HCT116 (cell line): ENCODE measurements at regions not wholly inside any gene's neighbourhood (a gene's known extent, or its start where the extent isn't known, plus 50 kb on each side); places are given as distances from the start of the nearest gene placed in this dataset.

Experiments used
- ATAC-seq: fragments of 200-7000 bp; cut with Tn5 transposase; 2 replicates; pipeline ENCODE4 v1.9.1; 2020; ENCODE audit warnings: mild to moderate bottlenecking, moderate library complexity
- BruUV-seq: library from RNA; stranded (reverse); fragments of 400-500 nt; replicated peaks from 2 replicates; lab custom pipeline; 2021; lab: Mats Ljungman, UMichigan
- CTCF ChIA-PET: fragments of 300-600 bp; sonication (Branson Sonifier 250); formaldehyde crosslinking; loops from one replicate; lab custom pipeline; 2021; ENCODE audit warnings: antibody characterized with exemption; lab: Charles Lee
- POLR2A ChIA-PET: fragments of 300-600, 350-600 bp; sonication (Branson Sonifier 250); formaldehyde crosslinking; loops from one replicate; lab custom pipeline; 2021; ENCODE audit warnings: antibody characterized with exemption; lab: Charles Lee
- RAD21 ChIA-PET, 2 experiments: fragments of 300-600 bp; sonication (Branson Sonifier 250); formaldehyde crosslinking; loops; one replicate each; lab custom pipeline; 2023; ENCODE audit warnings: low total read pairs in 2 of 2; ENCODE audit not compliant: uncharacterized antibody in 2 of 2, unreplicated experiment in 2 of 2, low non-redundant PET in 1 of 2; lab: Charles Lee
- DNase-seq: peaks from one replicate; pipeline ENCODE4 v3.0.0-alpha.2; 2010; ENCODE audit warnings: low read depth, low spot score
- H2AFZ ChIP-seq: fragments of 200-600 bp; shearing (Covaris generic), sonication (generic); 2 replicates; pipeline ENCODE4 v1.6.1; 2017; ENCODE audit warnings: low read depth, mixed run types, mixed read lengths, antibody characterized with exemption, low read length; ENCODE audit not compliant: poor library complexity, severe bottlenecking
- H3K27ac ChIP-seq: 2 replicates; pipeline ENCODE4 v1.5.1; 2012; ENCODE audit warnings: low read depth, low read length
- H3K27me3 ChIP-seq: fragments of 200-600 bp; sonication (generic); 2 replicates; pipeline ENCODE4 v1.6.1; 2016; ENCODE audit warnings: mixed run types, low read length, mixed read lengths; ENCODE audit not compliant: insufficient read depth
- H3K36me3 ChIP-seq, 2 experiments: fragments of 200-500 bp in 1 of 2; fragments of 200-600 bp in 1 of 2; sonication (Bioruptor generic) in 1 of 2; sonication (generic) in 1 of 2; 2 replicates each; pipeline versions ENCODE4 v1.5.1 to v1.6.1; 2014 to 2016; ENCODE audit warnings: low read length in 2 of 2, inconsistent platforms in 1 of 2, mixed read lengths in 1 of 2, mixed run types in 1 of 2; ENCODE audit not compliant: insufficient read depth in 2 of 2, control insufficient read depth in 1 of 2
- H3K4me1 ChIP-seq, 2 experiments: fragments of 200-600 bp in 1 of 2; sonication (generic) in 1 of 2; 2 replicates each; pipeline versions ENCODE4 v1.5.1 to v1.6.1; 2012 to 2017; ENCODE audit warnings: low read length in 2 of 2, inconsistent platforms in 1 of 2, mild to moderate bottlenecking in 1 of 2, mixed read lengths in 1 of 2, mixed run types in 1 of 2, moderate library complexity in 1 of 2; ENCODE audit not compliant: insufficient read depth in 2 of 2, control insufficient read depth in 1 of 2
- H3K4me2 ChIP-seq: fragments of 200-600 bp; sonication (generic); 2 replicates; pipeline ENCODE4 v1.6.1; 2017; ENCODE audit warnings: mixed run types, low read length, mixed read lengths
- H3K4me3 ChIP-seq, 2 experiments: fragments of 200-600 bp in 1 of 2; sonication (generic) in 1 of 2; replicated peaks in 1 of 2; 2 replicates each; pipeline ENCODE4 v1.5.1; 2011 to 2016; ENCODE audit warnings: low read length in 2 of 2, control low read depth in 1 of 2, low read depth in 1 of 2, mild to moderate bottlenecking in 1 of 2, mixed read lengths in 1 of 2, mixed run types in 1 of 2
- H3K79me2 ChIP-seq: fragments of 200-600 bp; sonication (generic); 2 replicates; pipeline ENCODE4 v1.6.1; 2017; ENCODE audit warnings: mild to moderate bottlenecking, mixed run types, low read length, moderate library complexity, mixed read lengths; ENCODE audit not compliant: insufficient read depth
- H3K9ac ChIP-seq: fragments of 200-600 bp; sonication (generic); 2 replicates; pipeline ENCODE4 v1.6.1; 2016; ENCODE audit warnings: low read length, mixed read lengths
- H3K9me2 ChIP-seq: fragments of 200-600 bp; sonication (generic), shearing (Covaris generic); 2 replicates; pipeline ENCODE4 v1.6.1; 2017; ENCODE audit warnings: mixed run types, mild to moderate bottlenecking, moderate library complexity; ENCODE audit not compliant: insufficient read depth
- H3K9me3 ChIP-seq, 2 experiments: fragments of 200-500 bp in 1 of 2; fragments of 200-600 bp in 1 of 2; sonication (Bioruptor generic) in 1 of 2; sonication (generic) in 1 of 2; 2 replicates each; pipeline ENCODE4 v1.6.1; 2014 to 2017; ENCODE audit warnings: low read length in 2 of 2, mixed read lengths in 2 of 2, inconsistent platforms in 1 of 2, low read depth in 1 of 2, mild to moderate bottlenecking in 1 of 2, mixed run types in 1 of 2, moderate library complexity in 1 of 2; ENCODE audit not compliant: control insufficient read depth in 1 of 2, insufficient read depth in 1 of 2
- H4K20me1 ChIP-seq: fragments of 200-600 bp; sonication (generic), shearing (Covaris generic); 2 replicates; pipeline ENCODE4 v1.6.1; 2017; ENCODE audit warnings: mixed run types, mild to moderate bottlenecking, moderate library complexity; ENCODE audit not compliant: insufficient read depth
- CBX3 ChIP-seq: IDR thresholded peaks from 2 replicates; pipeline ENCODE4 v1.6.1; 2012; ENCODE audit warnings: low read depth
- ELF1 ChIP-seq: IDR thresholded peaks from 2 replicates; pipeline ENCODE4 v1.6.1; 2012; ENCODE audit warnings: low read depth, borderline replicate concordance
- EZH2 ChIP-seq: fragments of 200-600 bp; sonication (generic); IDR thresholded peaks from 2 replicates; pipeline ENCODE4 v1.6.1; 2017; ENCODE audit warnings: antibody characterized with exemption, mixed run types
- EZH2phosphoT487 ChIP-seq: fragments of 200-600 bp; IDR thresholded peaks from 2 replicates; pipeline ENCODE4 v1.6.1; 2018; ENCODE audit warnings: antibody characterized with exemption, borderline replicate concordance
- FOSL1 ChIP-seq: IDR thresholded peaks from 2 replicates; pipeline ENCODE4 v1.6.1; 2012; ENCODE audit warnings: low read depth
- JUND ChIP-seq: IDR thresholded peaks from 2 replicates; pipeline ENCODE4 v1.6.1; 2012
- POLR2A ChIP-seq: IDR thresholded peaks from 2 replicates; pipeline ENCODE4 v1.7.0; 2011; ENCODE audit warnings: borderline replicate concordance; ENCODE audit not compliant: insufficient read depth, insufficient read length; ENCODE audit errors: extremely low read depth
- POLR2AphosphoS5 ChIP-seq: IDR thresholded peaks from 2 replicates; pipeline ENCODE4 v1.6.1; 2011; ENCODE audit warnings: mild to moderate bottlenecking, low read depth, low read length, moderate library complexity
- RAD21 ChIP-seq: IDR thresholded peaks from 2 replicates; pipeline ENCODE4 v1.6.1; 2012; ENCODE audit warnings: low read depth, mild to moderate bottlenecking
- SIN3A ChIP-seq: IDR thresholded peaks from 2 replicates; pipeline ENCODE4 v1.6.1; 2012; ENCODE audit warnings: low read depth
- SP1 ChIP-seq: IDR thresholded peaks from 2 replicates; pipeline ENCODE4 v1.6.1; 2012; ENCODE audit warnings: low read depth
- SRF ChIP-seq: IDR thresholded peaks from 2 replicates; pipeline ENCODE4 v1.6.1; 2012; ENCODE audit warnings: low read depth
- ZBTB33 ChIP-seq: IDR thresholded peaks from 2 replicates; pipeline ENCODE4 v1.6.1; 2011; ENCODE audit warnings: mild to moderate bottlenecking, low read length, moderate library complexity; ENCODE audit not compliant: insufficient replicate concordance; ENCODE audit errors: extremely low read depth
- ZFX ChIP-seq: fragments of 450-650 bp; IDR thresholded peaks from 2 replicates; pipeline ENCODE4 v1.6.1; 2017
- ZNF274 ChIP-seq: fragments of 200-500 bp; sonication (Bioruptor generic); IDR thresholded peaks from 2 replicates; pipeline ENCODE4 v1.6.1; 2014; ENCODE audit warnings: mild to moderate bottlenecking, low read depth, low read length, inconsistent platforms
- intact Hi-C: fragments of 100-400 bp; cut with micrococcal nuclease; formaldehyde crosslinking; loops from 2 replicates; pipeline ENCODE4 v1.10.0; 2022
- TF ChIP-seq, protein P1 (sequence below): IDR thresholded peaks from 2 replicates; pipeline ENCODE4 v1.6.1; 2012; ENCODE audit warnings: low read depth
- TF ChIP-seq, protein P2 (sequence below): IDR thresholded peaks from 2 replicates; pipeline ENCODE4 v1.6.1; 2012

- no peak for DNase-seq
These were observed 703.9 kb upstream of the CDH2 start for GRCh38 chr18:28880856-28881255.

GRCh38 chr18:28875059-28875458 lies 698.1 kb upstream of the CDH2 start:
- Histone ChIP-seq H2AFZ (no peak overlapping the region), H3K9me2 (no peaks in the 10 kb centered on the region), H3K4me3 (no peak overlapping the region), H3K36me3 (no peaks in the 10 kb centered on the region), H3K79me2 (no peaks in the 10 kb centered on the region), H3K9me3 (0 out of 4 replicates have a peak, but pooled peaks cover 0 to 3% of the 10 kb centered on the region in 2 experiments), H3K9ac (no peak overlapping the region), H3K27me3 (no peaks in the 10 kb centered on the region), H3K4me2 (no peak overlapping the region), H4K20me1 (no peaks in the 10 kb centered on the region), H3K4me1 (no peaks in the 10 kb centered on the region), H3K27ac (no peak overlapping the region)
- intact Hi-C loops: loop anchor here (10.0 kb wide), 1 partner anchor 60 kb away; no protein-coding TSS in a partner anchor
- RAD21 ChIA-PET: no interaction called here
- CTCF ChIA-PET: no interaction called here
- DNase-seq (no peak), ATAC-seq (no peak)
- BruUV-seq: no TSS peak
- POLR2A ChIA-PET: no interaction called here
- TF ChIP-seq, protein P1, sequence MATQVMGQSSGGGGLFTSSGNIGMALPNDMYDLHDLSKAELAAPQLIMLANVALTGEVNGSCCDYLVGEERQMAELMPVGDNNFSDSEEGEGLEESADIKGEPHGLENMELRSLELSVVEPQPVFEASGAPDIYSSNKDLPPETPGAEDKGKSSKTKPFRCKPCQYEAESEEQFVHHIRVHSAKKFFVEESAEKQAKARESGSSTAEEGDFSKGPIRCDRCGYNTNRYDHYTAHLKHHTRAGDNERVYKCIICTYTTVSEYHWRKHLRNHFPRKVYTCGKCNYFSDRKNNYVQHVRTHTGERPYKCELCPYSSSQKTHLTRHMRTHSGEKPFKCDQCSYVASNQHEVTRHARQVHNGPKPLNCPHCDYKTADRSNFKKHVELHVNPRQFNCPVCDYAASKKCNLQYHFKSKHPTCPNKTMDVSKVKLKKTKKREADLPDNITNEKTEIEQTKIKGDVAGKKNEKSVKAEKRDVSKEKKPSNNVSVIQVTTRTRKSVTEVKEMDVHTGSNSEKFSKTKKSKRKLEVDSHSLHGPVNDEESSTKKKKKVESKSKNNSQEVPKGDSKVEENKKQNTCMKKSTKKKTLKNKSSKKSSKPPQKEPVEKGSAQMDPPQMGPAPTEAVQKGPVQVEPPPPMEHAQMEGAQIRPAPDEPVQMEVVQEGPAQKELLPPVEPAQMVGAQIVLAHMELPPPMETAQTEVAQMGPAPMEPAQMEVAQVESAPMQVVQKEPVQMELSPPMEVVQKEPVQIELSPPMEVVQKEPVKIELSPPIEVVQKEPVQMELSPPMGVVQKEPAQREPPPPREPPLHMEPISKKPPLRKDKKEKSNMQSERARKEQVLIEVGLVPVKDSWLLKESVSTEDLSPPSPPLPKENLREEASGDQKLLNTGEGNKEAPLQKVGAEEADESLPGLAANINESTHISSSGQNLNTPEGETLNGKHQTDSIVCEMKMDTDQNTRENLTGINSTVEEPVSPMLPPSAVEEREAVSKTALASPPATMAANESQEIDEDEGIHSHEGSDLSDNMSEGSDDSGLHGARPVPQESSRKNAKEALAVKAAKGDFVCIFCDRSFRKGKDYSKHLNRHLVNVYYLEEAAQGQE: no peak
- TF ChIP-seq POLR2A: no peak
- TF ChIP-seq JUND: no peak
- TF ChIP-seq, protein P2, sequence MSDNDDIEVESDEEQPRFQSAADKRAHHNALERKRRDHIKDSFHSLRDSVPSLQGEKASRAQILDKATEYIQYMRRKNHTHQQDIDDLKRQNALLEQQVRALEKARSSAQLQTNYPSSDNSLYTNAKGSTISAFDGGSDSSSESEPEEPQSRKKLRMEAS: no peak
- TF ChIP-seq EZH2phosphoT487: no peak
- TF ChIP-seq SRF: no peak
- no peak for TF ChIP-seq SIN3A
- TF ChIP-seq SP1: no peak
- no peak for TF ChIP-seq POLR2AphosphoS5

More at GRCh38 chr18:28880856-28881255, 703.9 kb upstream of the CDH2 start:
- Histone ChIP-seq H4K20me1 (no peaks in the 10 kb centered on the region), H3K4me3 (no peak overlapping the region), H3K4me1 (no peaks in the 10 kb centered on the region), H3K9me2 (no peaks in the 10 kb centered on the region), H3K4me2 (no peak overlapping the region), H3K36me3 (no peaks in the 10 kb centered on the region), H3K79me2 (no peaks in the 10 kb centered on the region), H2AFZ (no peak overlapping the region), H3K27ac (no peak overlapping the region), H3K9me3 (no peaks in the 10 kb centered on the region), H3K27me3 (no peaks in the 10 kb centered on the region), H3K9ac (no peak overlapping the region)
- TF ChIP-seq SRF: no peak
- TF ChIP-seq ZNF274: no peak
- no peak for TF ChIP-seq FOSL1
- TF ChIP-seq POLR2AphosphoS5: no peak
- no peak for TF ChIP-seq CBX3
- no peak for TF ChIP-seq ELF1
- TF ChIP-seq EZH2: no peak
- no peak for TF ChIP-seq ZFX
- TF ChIP-seq RAD21: no peak
- TF ChIP-seq ZBTB33: no peak
- ChIA-PET RAD21 (no interaction called here), CTCF (no interaction called here), POLR2A (no interaction called here)
- intact Hi-C loops: no loop called here
- ATAC-seq: no peak
- no TSS peak for BruUV-seq
